ENCODE measurements at regions not wholly inside any gene's neighbourhood (a gene's known extent, or its start where the extent isn't known, plus 50 kb on each side); places are given as distances from the start of the nearest gene placed in this dataset.

GRCh38 chr1:80922906-80923305, 877.8 kb upstream of the ADGRL2 start:
- no peak for TF ChIP-seq POLR2AphosphoS5 (IDR thresholded peaks at IDR 0.05; ENCODE audit: borderline replicate concordance, low read depth, low read length)
- no peak for TF ChIP-seq EZH2 (IDR thresholded peaks at IDR 0.05)
- no peak for TF ChIP-seq FOXP2 (optimal IDR thresholded peaks at IDR 0.05; ENCODE audit: control extremely low read depth, extremely low read length, insufficient read depth)

Data from SK-N-MC (cell line).